Ureter (tissue), 1 donor: ENCODE measurements at regions not wholly inside any gene's neighbourhood (a gene's known extent, or its start where the extent isn't known, plus 50 kb on each side); places are given as distances from the start of the nearest gene placed in this dataset.
"Not testable (repeated sequence)": the region's sequence is repeated elsewhere in the genome, so short reads cannot be mapped to it uniquely, and the experiment has no call there.

Source experiments
- DNase-seq: peaks from one replicate; pipeline ENCODE4 v3.0.0-alpha.2; 2020; ENCODE audit warnings: low spot score
- donor health status: DM: yes; HTN: yes; CAD: no.

DNA sequence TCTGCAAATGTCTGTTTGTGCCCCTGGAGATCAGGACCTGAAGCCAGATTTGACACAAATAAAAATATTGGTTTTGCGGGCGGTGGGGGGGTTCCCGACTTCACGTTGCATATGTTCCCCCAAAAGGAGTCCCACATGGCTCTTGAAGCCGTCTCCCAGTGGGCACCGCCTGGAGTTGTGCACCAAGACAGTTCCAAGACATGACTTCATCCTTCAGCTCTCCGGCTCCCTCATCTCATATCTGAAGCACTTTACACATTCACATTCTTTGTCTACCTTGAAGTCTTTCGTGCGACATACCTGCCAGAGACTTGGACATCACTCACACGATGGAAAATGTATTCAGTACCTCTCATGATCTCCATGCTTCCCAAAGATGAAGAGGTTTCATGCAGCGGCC, 362.8 kb upstream of the FOXK1 start:
- no peak for DNase-seq

- DNase-seq: no peak
These were observed 356.4 kb upstream of the FOXK1 start for GRCh38 chr7:4325732-4326131.

DNA sequence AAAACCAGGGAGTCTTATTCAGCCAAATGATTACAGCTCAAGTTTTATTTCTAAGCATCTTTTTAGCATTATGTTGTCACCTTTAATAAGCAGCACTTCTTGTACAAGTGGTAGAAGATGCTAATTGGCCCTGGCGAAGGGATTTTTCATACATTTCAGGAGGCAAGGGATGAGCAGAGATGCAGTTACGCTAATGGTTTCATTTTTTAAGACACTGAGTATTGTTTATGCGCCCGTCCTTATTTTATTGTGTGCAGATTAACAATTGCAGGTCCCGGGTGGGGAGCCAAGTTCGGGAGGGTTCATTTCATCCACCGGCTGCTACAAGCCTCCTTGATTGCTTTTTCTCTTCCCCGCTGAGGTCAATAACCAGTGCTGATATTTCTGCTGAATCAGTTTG, 350.4 kb upstream of the FOXK1 start:
- DNase-seq: no peak

GRCh38 chr7:4338556-4338955, 343.5 kb upstream of the FOXK1 start:
- no peak for DNase-seq

GRCh38 chr7:4343272-4344247, 338.5 kb upstream of the FOXK1 start:
- no peak for DNase-seq

DNA sequence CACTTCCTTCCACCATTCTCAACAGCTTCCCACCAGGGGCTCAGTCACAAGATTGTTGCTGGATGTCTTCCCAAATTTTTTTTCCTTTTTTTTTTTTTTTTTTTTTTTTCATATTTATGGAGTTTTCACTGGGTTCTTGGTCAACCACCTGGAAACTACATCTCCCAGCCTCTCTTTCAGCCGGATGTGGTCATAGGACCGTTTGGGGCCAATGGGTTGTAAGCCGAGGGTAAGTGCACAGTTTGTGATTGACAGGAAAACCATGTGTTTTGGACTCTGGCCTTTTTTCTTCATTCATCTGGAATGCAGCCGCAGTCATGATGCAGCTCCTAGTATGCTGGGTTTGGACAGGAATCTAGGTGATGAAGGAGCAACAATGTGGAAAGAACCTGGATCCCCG, 337.1 kb upstream of the FOXK1 start:
- no peak for DNase-seq

- no peak for DNase-seq
These were observed 330.0 kb upstream of the FOXK1 start for GRCh38 chr7:4352069-4352468.

GRCh38 chr7:4361774-4362173, 320.3 kb upstream of the FOXK1 start:
- no peak for DNase-seq

GRCh38 chr7:4383584-4383983, 298.5 kb upstream of the FOXK1 start:
- no peak for DNase-seq

DNA sequence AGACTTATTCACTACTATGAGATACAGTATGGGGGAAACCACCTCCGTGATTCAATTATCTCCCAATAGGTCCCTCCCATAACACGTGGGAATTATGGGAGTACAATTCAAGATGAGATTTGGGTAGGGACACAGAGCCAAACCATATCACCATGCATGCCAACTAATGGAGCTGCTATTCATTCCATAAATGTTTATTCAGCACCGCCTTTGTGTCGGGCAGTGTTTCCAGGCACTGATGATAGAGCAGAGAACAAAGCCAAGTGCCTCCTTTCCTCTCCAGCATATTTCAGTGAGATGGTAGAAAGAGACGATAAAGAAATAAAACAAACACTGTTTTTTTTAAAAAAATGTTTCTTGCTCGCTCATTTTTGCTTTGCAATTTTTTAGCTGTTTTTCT, 295.9 kb upstream of the FOXK1 start:
- no peak for DNase-seq

- not testable (repeated sequence) for DNase-seq
These were observed 291.0 kb upstream of the FOXK1 start for GRCh38 chr7:4391103-4391502.

DNA sequence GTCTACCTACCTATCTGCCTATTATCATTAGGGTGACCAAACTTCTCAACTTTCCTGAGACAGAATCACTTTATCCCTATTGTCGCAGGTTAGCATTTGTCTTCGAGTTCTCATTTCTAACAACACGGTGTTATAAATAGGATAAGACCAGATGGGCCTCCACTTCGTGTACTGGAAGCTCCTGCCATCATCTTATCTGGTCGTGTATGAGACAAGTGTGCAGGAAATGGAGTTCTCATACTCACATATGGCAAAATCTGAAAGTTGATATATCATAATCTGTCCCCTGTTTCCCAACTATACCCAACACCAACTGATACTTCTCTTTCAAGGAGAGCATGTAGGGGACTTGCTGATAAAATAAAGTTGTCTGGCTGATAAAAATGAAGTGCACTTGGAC, 287.4 kb upstream of the FOXK1 start:
- no peak for DNase-seq

- DNase-seq: no peak
These were observed 283.0 kb upstream of the FOXK1 start for GRCh38 chr7:4399121-4399520.

GRCh38 chr7:4399596-4399995, 282.5 kb upstream of the FOXK1 start:
- no peak for DNase-seq

- DNase-seq: no peak
These were observed 275.6 kb upstream of the FOXK1 start for GRCh38 chr7:4406288-4407058.

DNA sequence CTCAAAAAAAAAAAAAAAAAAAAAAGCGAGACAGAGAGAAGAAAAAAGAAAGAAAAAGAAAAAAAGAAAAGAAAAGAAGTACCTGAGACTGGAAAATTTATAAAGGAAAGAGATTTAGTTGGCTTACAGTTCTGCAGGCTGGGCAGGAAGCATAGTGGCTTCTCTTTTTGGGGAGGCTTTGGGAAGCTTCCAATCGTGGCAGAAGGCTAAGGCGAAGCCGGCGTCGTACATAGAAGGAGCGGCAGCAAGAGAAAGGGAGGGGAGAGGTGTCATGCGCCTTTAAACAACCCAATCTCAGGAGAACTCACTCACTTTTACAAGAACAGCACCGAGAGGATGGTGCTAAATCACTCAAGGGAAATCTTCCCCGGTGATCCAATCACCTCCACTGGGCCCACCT, 272.1 kb upstream of the FOXK1 start:
- DNase-seq: no peak

DNA sequence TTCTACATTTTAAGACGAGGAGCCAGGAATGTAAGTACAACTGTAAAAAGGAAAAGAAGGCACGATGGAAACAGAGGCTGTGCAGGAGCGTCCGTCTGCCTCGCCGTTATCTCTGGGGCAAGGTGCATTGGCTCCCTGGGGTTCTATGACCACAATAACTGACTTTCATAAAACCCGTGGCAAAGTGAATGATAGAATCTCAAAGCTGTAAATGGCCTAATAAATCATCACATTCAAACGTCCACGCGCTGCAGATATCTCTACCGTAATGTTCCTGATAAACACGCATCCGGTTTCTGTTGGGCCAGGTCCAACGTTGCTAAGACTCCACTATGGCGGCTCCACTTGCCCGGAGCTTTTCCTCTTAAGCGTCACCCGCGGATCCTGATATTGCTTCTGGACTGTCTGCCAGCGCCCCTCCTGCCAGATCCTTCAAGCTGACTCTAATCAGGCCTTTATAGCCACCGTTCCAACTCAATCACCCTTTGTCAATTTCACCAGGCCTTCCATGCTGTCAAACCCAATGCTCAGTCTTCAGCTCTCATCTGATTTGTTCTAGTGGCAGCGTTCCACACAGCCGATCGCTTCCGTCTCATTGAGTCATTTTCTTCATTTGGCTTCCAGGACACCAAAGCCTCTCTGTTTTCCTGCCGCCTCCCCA, 265.6 kb upstream of the FOXK1 start:
- no peak for DNase-seq

- DNase-seq: no peak
These were observed 253.6 kb upstream of the FOXK1 start for GRCh38 chr7:4428526-4428925.

DNA sequence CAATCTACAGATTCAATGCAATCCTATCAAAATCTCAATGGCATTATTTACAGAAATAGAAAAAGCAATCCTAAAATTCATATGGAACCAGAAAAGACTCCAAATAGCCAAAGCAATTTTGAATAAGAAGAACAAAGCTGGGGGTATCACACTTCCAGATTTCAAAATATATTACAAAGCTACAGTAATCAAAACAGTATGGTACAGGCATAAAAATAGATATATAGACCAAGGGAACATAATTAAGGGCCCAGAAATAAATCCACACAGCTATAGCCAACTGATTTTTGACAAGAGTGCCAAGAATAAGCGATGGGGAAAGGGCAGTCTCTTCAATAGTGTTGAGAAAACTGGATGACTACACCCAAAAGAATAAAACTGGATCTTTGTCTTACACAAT, 251.9 kb upstream of the FOXK1 start:
- no peak for DNase-seq

- no peak for DNase-seq
These were observed 247.8 kb upstream of the FOXK1 start for GRCh38 chr7:4434306-4434705.

DNA sequence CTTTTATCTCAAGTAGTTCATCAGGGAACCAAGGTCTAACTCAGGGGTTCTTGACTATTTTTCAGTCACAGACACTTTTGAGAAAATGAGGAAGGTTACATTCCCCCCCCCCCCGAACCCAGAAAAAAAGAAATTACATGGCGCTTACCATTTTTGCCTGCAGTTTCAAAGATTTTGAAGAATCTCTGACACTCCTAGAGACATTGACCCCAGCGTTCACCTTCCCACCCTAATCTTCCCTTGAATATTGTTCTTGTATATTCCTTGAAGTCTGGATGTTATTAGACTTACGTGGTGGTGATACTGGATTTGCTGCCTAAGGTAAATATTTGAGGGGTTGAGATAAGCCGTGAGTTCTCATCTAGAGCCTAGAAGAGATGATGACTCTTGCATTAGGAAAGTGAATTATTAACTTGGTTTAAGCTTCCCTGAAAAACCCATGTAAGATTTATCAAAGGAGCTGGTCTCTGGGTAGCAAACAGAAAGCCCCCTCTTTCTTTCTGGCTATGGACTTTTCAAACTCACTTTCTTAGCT, 245.7 kb upstream of the FOXK1 start:
- DNase-seq: no peak

DNA sequence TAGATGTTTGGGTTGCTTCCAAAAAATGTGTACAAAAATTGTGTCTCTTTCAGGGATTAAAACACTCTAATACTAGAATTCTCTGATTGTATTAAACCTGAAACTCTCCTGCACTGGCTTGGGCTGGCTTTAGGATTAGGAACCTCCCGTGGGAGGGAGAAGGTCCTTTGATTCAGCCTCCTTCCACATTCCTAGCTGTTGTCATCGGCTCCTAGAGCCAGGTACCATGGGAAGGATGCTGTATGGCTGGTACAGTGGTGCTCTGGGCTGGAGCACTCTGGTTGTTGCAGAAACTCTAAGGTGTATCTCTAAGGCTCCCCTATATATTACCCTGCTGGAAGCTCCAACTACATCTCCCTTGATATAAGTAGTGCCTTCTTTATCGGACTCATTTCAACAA, 245.2 kb upstream of the FOXK1 start:
- DNase-seq: no peak
